SK-N-SH (cell line): ENCODE measurements at regions not wholly inside any gene's neighbourhood (a gene's known extent, or its start where the extent isn't known, plus 50 kb on each side); places are given as distances from the start of the nearest gene placed in this dataset.

Experiments used
- CTCF ChIA-PET: fragments of 300-600, 350-600 bp; formaldehyde crosslinking; extraction: SDS; loops from one replicate; lab custom pipeline; 2021; lab: Yijun Ruan, JAX
- POLR2A ChIA-PET: fragments of 350-600 bp; sonication (Branson Sonifier 250); formaldehyde crosslinking; extraction: SDS; loops from one replicate; lab custom pipeline; 2020; ENCODE audit warnings: antibody characterized with exemption, inconsistent platforms; lab: Yijun Ruan, JAX
- DNase-seq: peaks from one replicate; pipeline ENCODE4 v3.0.0; 2012
- H2AFZ ChIP-seq: fragments of 200-600 bp; sonication (generic); 2 replicates; pipeline ENCODE4 v1.8.1; 2016; ENCODE audit warnings: antibody characterized with exemption, mild to moderate bottlenecking, low read depth
- H3F3A ChIP-seq: fragments of 200-600 bp; sonication (generic); replicated peaks from 2 replicates; pipeline ENCODE3; 2016; ENCODE audit warnings: antibody characterized with exemption, mild to moderate bottlenecking; ENCODE audit not compliant: insufficient read depth
- H3K27ac ChIP-seq, 2 experiments: fragments of 200-500 bp in 1 of 2; fragments of 200-600 bp in 1 of 2; sonication (Bioruptor generic) in 1 of 2; sonication (generic), shearing (Covaris generic) in 1 of 2; 2 replicates each; pipeline versions ENCODE4 v1.5.1 to v1.6.1; 2014 to 2016; ENCODE audit warnings: low read depth in 2 of 2, inconsistent platforms in 1 of 2, low read length in 1 of 2, mild to moderate bottlenecking in 1 of 2, mixed read lengths in 1 of 2
- H3K27me3 ChIP-seq: fragments of 200-600 bp; sonication (generic), shearing (Covaris generic); 2 replicates; pipeline ENCODE4 v1.6.1; 2016; ENCODE audit warnings: mixed run types; ENCODE audit not compliant: insufficient read depth
- H3K36me3 ChIP-seq, 2 experiments: fragments of 200-500 bp in 1 of 2; fragments of 200-600 bp in 1 of 2; sonication (Bioruptor generic) in 1 of 2; sonication (generic) in 1 of 2; replicated peaks in 1 of 2; 2 replicates each; pipeline versions ENCODE3 to v1.5.1; 2014 to 2016; ENCODE audit warnings: low read length in 1 of 2, mild to moderate bottlenecking in 1 of 2; ENCODE audit not compliant: insufficient read depth in 2 of 2, control insufficient read depth in 1 of 2
- H3K4me1 ChIP-seq, 2 experiments: fragments of 200-500 bp in 1 of 2; fragments of 200-600 bp in 1 of 2; sonication (Bioruptor generic) in 1 of 2; sonication (generic), shearing (Covaris generic) in 1 of 2; 2 replicates each; pipeline versions ENCODE4 v1.5.1 to v1.6.1; 2014 to 2016; ENCODE audit warnings: low read depth in 1 of 2, low read length in 1 of 2, mixed run types in 1 of 2; ENCODE audit not compliant: insufficient read depth in 2 of 2, control insufficient read depth in 1 of 2
- H3K4me2 ChIP-seq: fragments of 200-600 bp; sonication (generic), shearing (Covaris generic); 2 replicates; pipeline ENCODE4 v1.6.1; 2017; ENCODE audit warnings: mixed run types
- H3K4me3 ChIP-seq, 2 experiments: fragments of 200-500 bp in 1 of 2; fragments of 200-600 bp in 1 of 2; sonication (Bioruptor generic) in 1 of 2; sonication (generic), shearing (Covaris generic) in 1 of 2; 2 replicates each; pipeline versions ENCODE4 v1.5.1 to v1.8.1; 2014 to 2016; ENCODE audit warnings: low read depth in 2 of 2, inconsistent platforms in 1 of 2, low read length in 1 of 2, mild to moderate bottlenecking in 1 of 2, mixed read lengths in 1 of 2, moderate library complexity in 1 of 2
- H3K79me2 ChIP-seq: fragments of 200-600 bp; sonication (generic); 2 replicates; pipeline ENCODE4 v1.8.1; 2017; ENCODE audit warnings: mild to moderate bottlenecking; ENCODE audit not compliant: insufficient read depth
- H3K9ac ChIP-seq: fragments of 200-600 bp; sonication (generic); 2 replicates; pipeline ENCODE4 v1.6.1; 2017; ENCODE audit warnings: mixed run types
- H3K9me2 ChIP-seq: fragments of 200-600 bp; sonication (generic); 2 replicates; pipeline ENCODE4 v1.6.1; 2017; ENCODE audit warnings: mixed run types
- H3K9me3 ChIP-seq: fragments of 200-600 bp; sonication (generic); 2 replicates; pipeline ENCODE4 v1.6.1; 2017; ENCODE audit warnings: mixed run types, mild to moderate bottlenecking, moderate library complexity
- H4K20me1 ChIP-seq: fragments of 200-600 bp; sonication (generic); 2 replicates; pipeline ENCODE4 v1.6.1; 2017; ENCODE audit warnings: mild to moderate bottlenecking, mixed run types; ENCODE audit not compliant: insufficient read depth
- CHD2 ChIP-seq: fragments of 150-350 bp; IDR thresholded peaks from 2 replicates; pipeline ENCODE4 v1.6.1; 2018; ENCODE audit warnings: low read length; ENCODE audit not compliant: partially characterized antibody
- EP300 ChIP-seq, 2 experiments: IDR thresholded peaks; 2 replicates each; pipeline versions ENCODE4 v1.4.0 to v1.6.1; 2012; ENCODE audit warnings: borderline replicate concordance in 1 of 2, low read depth in 1 of 2, low read length in 1 of 2
- EZH2phosphoT487 ChIP-seq: fragments of 200-600 bp; sonication (generic); IDR thresholded peaks from 2 replicates; pipeline ENCODE4 v1.6.1; 2017; ENCODE audit warnings: low read depth, mixed run types, mild to moderate bottlenecking, antibody characterized with exemption, moderate library complexity, borderline replicate concordance
- FOXM1 ChIP-seq: IDR thresholded peaks from 2 replicates; pipeline ENCODE4 v1.4.0; 2012; ENCODE audit warnings: low read depth, mild to moderate bottlenecking
- GATA2 ChIP-seq: sonication (generic); formaldehyde crosslinking; IDR thresholded peaks from 2 replicates; pipeline ENCODE4 v1.5.0; 2020; ENCODE audit warnings: mild to moderate bottlenecking, missing genetic modification reagents
- JUND ChIP-seq: IDR thresholded peaks from 2 replicates; pipeline ENCODE4 v1.4.0; 2012
- MEF2A ChIP-seq: IDR thresholded peaks from 2 replicates; pipeline ENCODE4 v1.4.0; 2012; ENCODE audit warnings: low read depth, borderline replicate concordance
- POLR2AphosphoS5 ChIP-seq: IDR thresholded peaks from 2 replicates; pipeline ENCODE4 v1.6.1; 2012; ENCODE audit warnings: low read depth, low read length
- RAD21 ChIP-seq: IDR thresholded peaks from 2 replicates; pipeline ENCODE4 v1.6.1; 2012; ENCODE audit warnings: mild to moderate bottlenecking, low read length
- RCOR1 ChIP-seq: fragments of 150-350 bp; IDR thresholded peaks from 2 replicates; pipeline ENCODE4 v1.6.1; 2017; ENCODE audit warnings: antibody characterized with exemption, low read length
- RFX5 ChIP-seq: IDR thresholded peaks from 2 replicates; pipeline ENCODE4 v1.6.1; 2012; ENCODE audit warnings: mild to moderate bottlenecking, improper control_type of control experiment, low read length
- RXRA ChIP-seq: IDR thresholded peaks from 2 replicates; pipeline ENCODE4 v1.4.0; 2012; ENCODE audit warnings: low read depth, mild to moderate bottlenecking, borderline replicate concordance
- USF2 ChIP-seq: fragments of 150-350 bp; IDR thresholded peaks from 2 replicates; pipeline ENCODE4 v1.6.1; 2017; ENCODE audit warnings: antibody characterized with exemption, low read length, low read depth, borderline replicate concordance
- ZBTB33 ChIP-seq: IDR thresholded peaks from 2 replicates; pipeline ENCODE4 v1.4.0; 2012; ENCODE audit warnings: low read depth, borderline replicate concordance
- WGBS: methylation state at CpG from one replicate; pipeline ENCODE4 v1.1.6; 2017; ENCODE audit warnings: low lambda C conversion rate; 5-methylcytosine and 5-hydroxymethylcytosine counted together
- TF ChIP-seq, protein P1 (sequence below): fragments of 200-600 bp; sonication (generic); IDR thresholded peaks from 2 replicates; pipeline ENCODE4 v1.6.1; 2017; ENCODE audit warnings: antibody characterized with exemption, mild to moderate bottlenecking, moderate library complexity

- H3K79me2 ChIP-seq, result no peaks in the 10 kb centered on the region
- H3K9me3 ChIP-seq, result no peaks in the 10 kb centered on the region
- no peak overlapping the region for H3K4me3 ChIP-seq
- no peak overlapping the region for H2AFZ ChIP-seq
- no peaks in the 10 kb centered on the region for H4K20me1 ChIP-seq
- ChIA-PET CTCF (interaction anchor here (0.6 to 0.9 kb wide), 2 partner anchors 327 to 677 kb away, joined by 3 read pairs; no protein-coding TSS in a partner anchor), POLR2A (no interaction called here)
- peak overlapping the region; percentile 55; the same call in 1 of the 2 replicates for H3K4me2 ChIP-seq
- H3K4me1 ChIP-seq, result peaks cover 0 to 28% of the 10 kb centered on the region in 2 experiments; a peak in 2 of 4 replicates
- H3F3A ChIP-seq, result peaks cover 6% of the 10 kb centered on the region
- DNase-seq, result no peak
- H3K9ac ChIP-seq, result no peak overlapping the region
- TF ChIP-seq RFX5 (no peak), JUND (no peak), POLR2AphosphoS5 (no peak), USF2 (no peak), ZBTB33 (no peak), CHD2 (no peak), FOXM1 (no peak), RAD21 (no peak), RCOR1 (no peak), EZH2phosphoT487 (no peak), GATA2 (CRISPR knock-in tag) (no peak), MEF2A (no peak), EP300 (IDR thresholded peaks at IDR 0.05; ENCODE audit: borderline replicate concordance in 1 of 2, low read depth in 1 of 2, low read length in 1 of 2) (no peak), RXRA (no peak)
- TF ChIP-seq, protein P1, sequence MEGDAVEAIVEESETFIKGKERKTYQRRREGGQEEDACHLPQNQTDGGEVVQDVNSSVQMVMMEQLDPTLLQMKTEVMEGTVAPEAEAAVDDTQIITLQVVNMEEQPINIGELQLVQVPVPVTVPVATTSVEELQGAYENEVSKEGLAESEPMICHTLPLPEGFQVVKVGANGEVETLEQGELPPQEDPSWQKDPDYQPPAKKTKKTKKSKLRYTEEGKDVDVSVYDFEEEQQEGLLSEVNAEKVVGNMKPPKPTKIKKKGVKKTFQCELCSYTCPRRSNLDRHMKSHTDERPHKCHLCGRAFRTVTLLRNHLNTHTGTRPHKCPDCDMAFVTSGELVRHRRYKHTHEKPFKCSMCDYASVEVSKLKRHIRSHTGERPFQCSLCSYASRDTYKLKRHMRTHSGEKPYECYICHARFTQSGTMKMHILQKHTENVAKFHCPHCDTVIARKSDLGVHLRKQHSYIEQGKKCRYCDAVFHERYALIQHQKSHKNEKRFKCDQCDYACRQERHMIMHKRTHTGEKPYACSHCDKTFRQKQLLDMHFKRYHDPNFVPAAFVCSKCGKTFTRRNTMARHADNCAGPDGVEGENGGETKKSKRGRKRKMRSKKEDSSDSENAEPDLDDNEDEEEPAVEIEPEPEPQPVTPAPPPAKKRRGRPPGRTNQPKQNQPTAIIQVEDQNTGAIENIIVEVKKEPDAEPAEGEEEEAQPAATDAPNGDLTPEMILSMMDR, result no peak
- H3K9me2 ChIP-seq, result no peaks in the 10 kb centered on the region
- 42% methylated on average over 7 of the region's 7 CpGs for WGBS
- peak overlapping the region; percentile 34 to 50; a peak in 2 of 4 replicates for H3K27ac ChIP-seq
- no peaks in the 10 kb centered on the region for H3K27me3 ChIP-seq
- no peaks in the 10 kb centered on the region for H3K36me3 ChIP-seq
Observed at GRCh38 chr2:226125176-226125883, 674.3 kb downstream of the IRS1 start.
